ENCODE measurements at regions not wholly inside any gene's neighbourhood (a gene's known extent, or its start where the extent isn't known, plus 50 kb on each side); places are given as distances from the start of the nearest gene placed in this dataset.
"Not testable (repeated sequence)": the region's sequence is repeated elsewhere in the genome, so short reads cannot be mapped to it uniquely, and the experiment has no call there.

DNA sequence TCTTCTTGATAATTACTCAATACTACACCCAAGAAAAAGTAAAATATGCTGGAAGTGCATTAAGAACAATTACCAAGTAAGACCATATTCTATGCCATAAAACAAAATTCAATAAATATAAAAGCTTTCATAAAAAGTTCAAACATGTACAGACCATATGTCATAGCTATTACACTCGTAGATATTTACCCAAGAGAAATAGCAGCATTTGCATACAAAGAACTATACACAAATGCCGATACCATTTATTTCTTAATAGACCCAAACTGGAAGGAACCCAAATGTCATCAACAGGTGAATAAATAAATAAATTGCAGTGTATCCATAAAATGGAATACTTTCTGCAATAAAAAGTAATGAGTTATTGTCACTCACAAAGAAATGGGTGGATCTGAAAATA, 78.3 kb upstream of the SLC16A7 start:
- CTCF ChIA-PET: no interaction called here
- Mint-ChIP-seq H3K4me3 (no peak overlapping the region), H3K4me1 (peaks cover 4% of the 10 kb centered on the region), H3K36me3 (ENCODE audit: low read depth) (no peaks in the 10 kb centered on the region), H3K27ac (no peak overlapping the region), H3K27me3 (no peaks in the 10 kb centered on the region), H3K9me3 (no peaks in the 10 kb centered on the region)
- no peak for DNase-seq
- POLR2A ChIA-PET: no interaction called here

DNA sequence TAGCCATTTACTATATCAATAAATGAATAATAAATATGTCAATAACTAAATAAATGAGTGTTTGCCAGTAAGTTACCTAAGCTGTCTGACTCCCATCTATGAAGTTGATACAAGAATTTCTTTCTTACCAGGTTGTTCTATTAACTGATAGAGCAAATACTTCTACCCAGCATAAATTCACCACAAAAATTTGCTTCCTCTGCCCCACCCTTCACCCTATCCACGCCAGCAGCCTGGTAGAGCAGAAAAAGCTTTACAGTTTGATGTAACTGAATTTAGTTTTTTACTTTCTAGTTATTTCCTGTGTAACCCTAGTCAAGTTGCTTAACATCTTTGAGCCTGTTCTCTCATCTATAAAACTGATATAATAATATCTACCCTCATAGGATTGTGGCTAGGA, 94.9 kb upstream of the SLC16A7 start:
- H3K4me1 Mint-ChIP-seq: peaks cover 6% of the 10 kb centered on the region
- POLR2A ChIA-PET: no interaction called here
- H3K27me3 Mint-ChIP-seq: no peaks in the 10 kb centered on the region
- CTCF ChIA-PET: no interaction called here
- H3K4me3 Mint-ChIP-seq: no peak overlapping the region
- no peak overlapping the region for H3K27ac Mint-ChIP-seq
- no peak for DNase-seq
- no peaks in the 10 kb centered on the region for H3K9me3 Mint-ChIP-seq
- no peaks in the 10 kb centered on the region for H3K36me3 Mint-ChIP-seq (ENCODE audit: low read depth)

DNA sequence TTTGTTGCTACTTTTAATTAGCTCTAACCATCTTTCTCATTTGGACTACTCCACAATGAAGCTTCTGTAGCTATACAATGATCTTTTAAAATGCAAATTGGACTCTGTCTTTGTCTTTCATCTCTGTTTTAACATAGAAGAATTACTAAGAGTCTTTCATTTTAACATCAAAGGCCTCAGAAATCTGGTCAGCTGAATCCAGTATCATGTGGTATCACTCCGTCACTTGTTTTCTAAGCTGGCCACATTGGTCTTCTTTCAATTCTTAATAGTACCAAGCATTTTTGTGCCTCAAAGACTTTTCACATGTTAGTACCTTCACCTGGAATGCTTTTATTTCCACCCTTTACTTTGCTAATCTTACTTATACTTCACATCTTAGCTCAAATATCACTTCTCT, 95.5 kb upstream of the SLC16A7 start:
- POLR2A ChIA-PET: no interaction called here
- no peaks in the 10 kb centered on the region for H3K27me3 Mint-ChIP-seq
- no peak overlapping the region for H3K4me3 Mint-ChIP-seq
- CTCF ChIA-PET: no interaction called here
- no peak overlapping the region for H3K27ac Mint-ChIP-seq
- no peaks in the 10 kb centered on the region for H3K36me3 Mint-ChIP-seq (ENCODE audit: low read depth)
- no peak for DNase-seq
- H3K9me3 Mint-ChIP-seq: no peaks in the 10 kb centered on the region
- H3K4me1 Mint-ChIP-seq: peaks cover 6% of the 10 kb centered on the region

DNA sequence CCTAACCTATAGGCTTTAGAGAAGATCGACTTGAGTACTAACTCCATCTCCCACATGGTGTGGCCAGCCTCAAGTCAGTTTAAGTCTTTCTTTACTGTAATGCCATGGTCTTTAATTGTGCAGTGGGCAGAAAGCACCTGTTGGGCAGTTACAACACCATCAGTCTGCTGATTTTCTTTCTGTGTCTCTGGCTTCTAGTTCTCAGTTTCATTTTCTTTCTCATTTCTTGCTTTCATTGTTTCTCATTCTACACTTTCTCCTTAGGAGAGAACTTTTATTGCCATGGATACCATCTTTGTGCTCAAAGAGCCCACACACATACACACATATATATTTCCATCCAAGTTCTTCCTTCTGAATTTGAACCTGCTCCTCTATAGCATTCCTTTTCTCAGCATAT, 96.1 kb upstream of the SLC16A7 start:
- peaks cover 6% of the 10 kb centered on the region for H3K4me1 Mint-ChIP-seq
- ChIA-PET CTCF (no interaction called here), POLR2A (no interaction called here)
- no peaks in the 10 kb centered on the region for H3K9me3 Mint-ChIP-seq
- DNase-seq: no peak
- H3K27ac Mint-ChIP-seq: no peak overlapping the region
- no peak overlapping the region for H3K4me3 Mint-ChIP-seq
- H3K36me3 Mint-ChIP-seq (ENCODE audit: low read depth): no peaks in the 10 kb centered on the region
- no peaks in the 10 kb centered on the region for H3K27me3 Mint-ChIP-seq

DNA sequence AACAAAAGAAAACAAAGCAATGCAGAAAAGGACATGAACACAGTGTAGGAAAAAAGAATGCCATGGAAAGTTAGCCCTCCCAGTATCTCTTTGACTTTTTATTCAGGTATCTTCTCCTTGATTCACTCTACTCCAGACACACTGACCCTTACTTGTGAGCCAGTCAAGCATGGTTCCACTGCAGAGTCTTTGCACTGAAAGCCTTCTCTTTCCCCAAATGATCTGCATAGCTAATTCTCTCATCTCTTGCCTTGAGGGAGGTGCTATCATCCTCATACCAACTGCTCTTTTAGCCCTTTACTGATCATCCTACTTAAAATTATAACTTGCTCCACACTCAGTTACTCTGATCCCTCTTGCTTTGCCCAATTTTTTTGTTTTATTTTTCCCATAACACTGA, 101.2 kb upstream of the SLC16A7 start:
- H3K27me3 Mint-ChIP-seq: no peaks in the 10 kb centered on the region
- no peak overlapping the region for H3K4me3 Mint-ChIP-seq
- CTCF ChIA-PET: no interaction called here

DNA sequence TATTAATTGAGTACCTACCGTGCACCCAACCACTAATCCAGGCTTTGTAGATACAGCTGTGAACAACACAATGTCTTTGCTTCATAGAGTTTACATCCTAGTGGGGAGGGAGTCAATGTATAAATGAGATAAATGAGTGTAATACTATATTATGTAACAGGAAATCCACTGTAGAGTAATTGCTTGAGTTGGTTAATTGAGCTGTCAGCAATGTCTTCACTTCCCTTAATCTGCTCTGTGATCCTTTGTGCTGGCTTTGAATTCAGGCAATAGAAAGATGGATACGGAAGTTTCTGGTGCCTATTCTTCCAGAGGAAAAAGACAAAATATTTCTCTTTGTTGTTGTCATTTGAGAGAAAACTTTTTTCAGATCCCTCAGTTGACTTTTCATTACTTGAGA, 104.0 kb upstream of the SLC16A7 start:
- ChIA-PET POLR2A (no interaction called here), CTCF (no interaction called here)
- H3K9me3 Mint-ChIP-seq: no peaks in the 10 kb centered on the region
- H3K36me3 Mint-ChIP-seq (ENCODE audit: low read depth): no peaks in the 10 kb centered on the region
- no peak overlapping the region for H3K4me3 Mint-ChIP-seq
- no peak for DNase-seq
- H3K27me3 Mint-ChIP-seq: no peaks in the 10 kb centered on the region
- no peak overlapping the region for H3K27ac Mint-ChIP-seq
- H3K4me1 Mint-ChIP-seq: no peaks in the 10 kb centered on the region

More for the DNA sequence above, 101.2 kb upstream of the SLC16A7 start:
- POLR2A ChIA-PET: no interaction called here
- H3K36me3 Mint-ChIP-seq (ENCODE audit: low read depth): no peaks in the 10 kb centered on the region
- peaks cover 1% of the 10 kb centered on the region for H3K4me1 Mint-ChIP-seq
- DNase-seq: no peak
- no peaks in the 10 kb centered on the region for H3K9me3 Mint-ChIP-seq
- H3K27ac Mint-ChIP-seq: no peak overlapping the region

DNA sequence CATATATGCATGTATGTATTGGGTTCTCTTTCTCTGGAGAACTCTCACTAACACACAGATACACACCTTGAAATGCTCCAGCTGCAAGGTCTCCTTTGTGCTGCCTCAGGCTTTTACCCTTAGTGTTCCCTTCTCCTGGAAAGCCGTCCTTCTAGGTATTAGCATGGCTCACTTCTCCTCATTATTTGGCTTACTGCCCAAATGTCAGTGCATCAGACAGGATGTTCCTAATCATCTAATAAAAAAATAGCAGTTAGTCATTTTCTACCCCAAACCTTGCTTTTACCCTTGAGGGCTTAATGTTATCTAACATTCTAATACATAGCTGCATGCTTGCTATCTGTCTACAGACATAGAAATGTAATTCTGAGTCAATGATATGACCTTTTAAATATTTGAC, 109.0 kb upstream of the SLC16A7 start:
- H3K4me3 Mint-ChIP-seq: no peak overlapping the region
- ChIA-PET POLR2A (no interaction called here), CTCF (no interaction called here)
- no peaks in the 10 kb centered on the region for H3K27me3 Mint-ChIP-seq
- H3K36me3 Mint-ChIP-seq (ENCODE audit: low read depth): no peaks in the 10 kb centered on the region
- H3K27ac Mint-ChIP-seq: no peak overlapping the region
- no peaks in the 10 kb centered on the region for H3K4me1 Mint-ChIP-seq
- no peak for DNase-seq
- no peaks in the 10 kb centered on the region for H3K9me3 Mint-ChIP-seq

DNA sequence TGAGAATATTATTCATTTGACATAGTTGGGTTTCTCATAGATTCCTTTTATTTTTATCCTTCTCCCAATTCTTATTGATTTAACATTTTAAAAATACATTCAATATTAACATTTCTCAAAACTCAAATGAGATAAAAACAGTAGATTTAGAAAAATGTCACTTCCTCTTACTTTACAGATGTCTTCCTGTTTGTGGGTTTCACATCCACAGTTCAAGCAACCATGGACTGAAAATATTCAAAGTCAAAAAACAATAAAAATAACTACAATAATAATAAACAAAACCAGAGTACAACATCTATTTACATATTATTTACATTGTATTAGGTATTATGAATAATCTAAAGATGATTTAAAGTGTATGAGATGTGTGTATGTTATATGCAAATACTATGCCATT, 111.3 kb upstream of the SLC16A7 start:
- POLR2A ChIA-PET: no interaction called here
- DNase-seq: no peak
- no peak overlapping the region for H3K27ac Mint-ChIP-seq
- H3K4me1 Mint-ChIP-seq: no peaks in the 10 kb centered on the region
- H3K4me3 Mint-ChIP-seq: no peak overlapping the region
- H3K36me3 Mint-ChIP-seq (ENCODE audit: low read depth): no peaks in the 10 kb centered on the region
- peaks cover 2% of the 10 kb centered on the region for H3K9me3 Mint-ChIP-seq
- CTCF ChIA-PET: no interaction called here
- H3K27me3 Mint-ChIP-seq: no peaks in the 10 kb centered on the region

DNA sequence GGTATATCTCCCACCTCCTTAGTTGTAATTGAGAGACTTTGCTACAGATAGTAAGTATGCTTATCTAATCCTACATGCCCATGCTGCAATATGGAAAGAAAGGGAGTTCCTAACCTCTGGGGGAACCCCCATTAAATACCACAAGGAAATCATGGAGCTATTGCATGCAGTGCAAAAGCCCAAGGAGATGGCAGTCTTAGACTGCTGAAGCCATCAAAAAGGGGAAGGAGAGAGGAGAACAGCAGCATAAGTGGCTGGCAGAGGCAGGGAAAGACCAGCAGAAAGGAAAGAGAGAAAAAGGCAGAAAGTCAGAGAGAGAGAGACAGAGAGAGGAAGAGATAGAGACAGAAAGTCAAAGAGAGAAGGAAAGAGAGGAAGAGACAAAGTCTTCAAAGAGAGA, 121.6 kb upstream of the SLC16A7 start:
- POLR2A ChIA-PET; CTCF ChIA-PET; H3K36me3 Mint-ChIP-seq (ENCODE audit: low read depth); H3K27me3 Mint-ChIP-seq; H3K27ac Mint-ChIP-seq; H3K4me1 Mint-ChIP-seq; H3K4me3 Mint-ChIP-seq; DNase-seq: not testable (repeated sequence)
- peaks cover 11% of the 10 kb centered on the region for H3K9me3 Mint-ChIP-seq

DNA sequence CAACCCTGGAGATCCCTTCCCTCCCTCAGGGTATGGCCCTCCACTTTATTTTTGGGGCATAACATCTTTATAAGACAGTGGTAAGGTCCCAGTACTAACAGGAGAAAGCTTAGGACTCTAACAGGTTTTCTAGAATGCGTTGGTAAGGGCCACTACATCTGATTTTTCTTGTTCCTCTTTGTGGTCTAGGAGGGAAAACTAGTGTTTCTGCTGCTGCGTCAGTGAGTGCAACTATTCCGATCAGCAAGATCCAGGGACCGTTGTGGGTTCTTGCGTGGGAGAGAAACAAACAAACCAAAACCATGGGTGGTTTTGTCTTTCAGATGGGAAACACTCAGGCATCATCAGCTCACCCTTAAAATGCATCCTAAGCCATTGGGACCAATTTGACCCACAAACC, 123.6 kb upstream of the SLC16A7 start:
- Mint-ChIP-seq H3K4me1 (no peaks in the 10 kb centered on the region), H3K36me3 (ENCODE audit: low read depth) (no peaks in the 10 kb centered on the region), H3K9me3 (peaks cover 11% of the 10 kb centered on the region), H3K27ac (no peak overlapping the region), H3K4me3 (no peak overlapping the region), H3K27me3 (no peaks in the 10 kb centered on the region)
- ChIA-PET POLR2A (no interaction called here), CTCF (no interaction called here)
- no peak for DNase-seq

DNA sequence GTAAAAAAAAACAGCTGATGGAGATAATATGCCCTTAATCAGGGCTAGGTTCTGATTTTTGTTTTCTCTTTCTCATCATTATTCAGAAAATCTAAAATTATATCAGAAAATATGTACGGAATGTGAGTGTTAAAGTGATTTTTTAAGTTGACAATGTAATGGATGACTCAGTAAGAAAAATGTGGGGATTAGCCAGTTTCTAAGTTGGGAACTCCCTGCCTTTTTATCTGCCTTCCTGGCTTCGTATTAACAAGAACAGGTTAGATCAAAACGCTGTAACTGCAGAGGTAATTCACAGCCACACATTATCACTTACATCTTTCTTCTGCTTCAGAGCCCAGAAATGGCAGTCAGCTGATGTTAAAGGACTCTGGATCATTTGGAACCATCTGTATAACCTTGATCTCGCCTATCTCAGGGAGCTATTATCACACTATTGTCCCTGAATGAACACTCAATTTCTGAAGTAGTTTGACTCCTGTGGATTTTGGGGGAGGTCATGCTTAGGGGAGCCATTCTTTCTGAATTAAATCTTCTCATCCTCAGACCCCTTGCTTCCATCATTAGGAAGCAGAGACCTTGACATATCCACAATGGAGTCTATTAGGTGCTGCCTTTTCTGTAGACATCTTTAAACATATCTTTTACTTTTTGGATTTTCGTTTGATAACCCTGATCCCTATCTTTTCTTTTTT, 135.7 kb upstream of the SLC16A7 start:
- CTCF ChIA-PET: no interaction called here
- Mint-ChIP-seq H3K27me3 (peaks cover 1% of the 10 kb centered on the region), H3K4me1 (no peaks in the 10 kb centered on the region), H3K4me3 (no peak overlapping the region), H3K27ac (no peak overlapping the region), H3K36me3 (ENCODE audit: low read depth) (no peaks in the 10 kb centered on the region), H3K9me3 (no peaks in the 10 kb centered on the region)
- DNase-seq: no peak
- POLR2A ChIA-PET: no interaction called here

DNA sequence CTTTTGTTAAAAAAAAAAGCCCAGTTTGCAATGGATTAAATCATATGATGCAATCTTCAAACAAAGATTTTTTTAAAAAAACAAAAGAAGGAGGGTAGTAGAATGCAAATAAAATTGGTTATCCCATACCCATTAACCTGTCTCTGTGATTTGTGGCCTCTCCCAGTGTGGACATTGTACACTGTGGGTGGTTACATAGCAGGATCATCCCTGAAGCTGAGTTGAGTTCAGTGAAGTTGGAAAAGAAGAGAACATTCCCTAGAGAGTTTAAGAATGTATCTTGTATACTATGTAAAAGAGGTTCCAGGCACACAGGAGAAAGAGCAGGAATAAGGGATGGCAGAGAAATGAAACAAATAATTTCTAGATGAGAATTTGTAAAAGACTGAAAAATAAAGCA, 142.4 kb upstream of the SLC16A7 start:
- no peak for DNase-seq
- ChIA-PET POLR2A (no interaction called here), CTCF (no interaction called here)
- Mint-ChIP-seq H3K36me3 (ENCODE audit: low read depth) (no peaks in the 10 kb centered on the region), H3K9me3 (no peaks in the 10 kb centered on the region), H3K27me3 (no peaks in the 10 kb centered on the region), H3K27ac (no peak overlapping the region), H3K4me3 (no peak overlapping the region), H3K4me1 (no peaks in the 10 kb centered on the region)

DNA sequence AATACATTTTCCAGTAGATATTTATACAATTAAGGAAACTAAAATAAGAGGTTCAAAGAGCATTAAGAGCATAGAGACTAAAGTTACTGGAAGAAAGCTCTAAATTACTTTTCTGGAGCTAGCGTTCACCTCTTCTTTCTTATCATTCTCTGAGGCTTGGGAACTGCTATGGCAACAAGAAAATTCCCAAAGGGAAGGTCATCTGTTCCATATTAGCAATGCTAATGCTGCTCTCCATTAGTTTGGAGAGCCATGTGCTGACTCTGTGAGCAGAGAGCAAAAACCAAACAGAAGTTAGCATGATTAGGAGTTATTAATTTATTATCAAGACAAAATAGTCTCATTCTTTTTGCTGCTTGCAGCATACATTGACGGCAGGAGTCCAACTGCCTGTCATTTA, 143.1 kb upstream of the SLC16A7 start:
- no peaks in the 10 kb centered on the region for H3K9me3 Mint-ChIP-seq
- no peak overlapping the region for H3K4me3 Mint-ChIP-seq
- DNase-seq: no peak
- CTCF ChIA-PET: no interaction called here
- no peaks in the 10 kb centered on the region for H3K27me3 Mint-ChIP-seq
- POLR2A ChIA-PET: no interaction called here
- H3K27ac Mint-ChIP-seq: no peak overlapping the region
- H3K36me3 Mint-ChIP-seq (ENCODE audit: low read depth): no peaks in the 10 kb centered on the region
- H3K4me1 Mint-ChIP-seq: no peaks in the 10 kb centered on the region

DNA sequence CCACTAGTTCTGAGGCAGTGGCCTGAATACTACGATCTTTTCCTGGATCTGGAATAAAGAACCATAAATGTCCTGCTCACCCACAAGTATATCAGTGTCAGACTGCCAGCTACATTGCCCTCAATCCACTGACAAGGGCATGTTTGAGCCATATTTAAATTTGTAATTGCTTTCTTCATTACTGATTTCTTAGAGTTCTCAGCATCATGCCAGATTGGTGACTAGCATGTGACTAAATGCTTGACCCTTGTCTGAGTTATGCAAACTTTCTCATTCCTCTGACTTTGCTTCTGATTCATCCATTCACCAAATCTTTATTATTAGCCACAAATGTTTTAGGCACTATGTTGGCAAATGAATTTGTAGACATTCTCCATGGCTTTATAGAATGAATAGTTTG, 143.6 kb upstream of the SLC16A7 start:
- no peak overlapping the region for H3K27ac Mint-ChIP-seq
- DNase-seq: no peak
- H3K4me3 Mint-ChIP-seq: no peak overlapping the region
- POLR2A ChIA-PET: no interaction called here
- CTCF ChIA-PET: no interaction called here
- no peaks in the 10 kb centered on the region for H3K36me3 Mint-ChIP-seq (ENCODE audit: low read depth)
- H3K4me1 Mint-ChIP-seq: no peaks in the 10 kb centered on the region
- H3K9me3 Mint-ChIP-seq: no peaks in the 10 kb centered on the region
- no peaks in the 10 kb centered on the region for H3K27me3 Mint-ChIP-seq

DNA sequence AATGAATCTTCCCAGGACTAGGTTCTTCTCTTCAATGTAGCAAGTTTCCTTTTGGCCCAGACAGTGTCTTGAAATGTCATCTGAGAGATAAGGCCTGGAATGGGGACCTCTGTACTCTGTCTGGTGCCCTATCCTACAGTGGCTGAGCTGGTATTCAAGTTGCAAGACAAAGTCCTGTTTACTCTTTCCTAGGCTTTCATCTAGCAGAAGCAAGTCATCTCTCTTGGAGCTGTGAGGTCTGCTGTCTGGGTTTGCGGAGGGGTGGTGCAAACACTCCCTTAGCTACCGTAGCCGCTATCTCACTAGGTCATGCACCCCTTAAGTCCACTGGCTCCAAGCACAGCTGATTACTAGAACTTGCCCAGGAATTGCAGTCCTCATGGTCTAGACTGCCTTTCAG, 149.7 kb upstream of the SLC16A7 start:
- H3K36me3 Mint-ChIP-seq (ENCODE audit: low read depth): no peaks in the 10 kb centered on the region
- ChIA-PET POLR2A (no interaction called here), CTCF (no interaction called here)
- no peaks in the 10 kb centered on the region for H3K27me3 Mint-ChIP-seq
- H3K27ac Mint-ChIP-seq: no peak overlapping the region
- DNase-seq: no peak
- H3K4me1 Mint-ChIP-seq: no peaks in the 10 kb centered on the region
- H3K4me3 Mint-ChIP-seq: no peak overlapping the region
- H3K9me3 Mint-ChIP-seq: no peaks in the 10 kb centered on the region
